Activated T-cell treated with anti-CD3 and anti-CD28 coated beads, Interleukin-2, amount 50 U/mL, for 48 hours (primary cell): ENCODE measurements at regions not wholly inside any gene's neighbourhood (a gene's known extent, or its start where the extent isn't known, plus 50 kb on each side); places are given as distances from the start of the nearest gene placed in this dataset.
"Not testable (repeated sequence)": the region's sequence is repeated elsewhere in the genome, so short reads cannot be mapped to it uniquely, and the experiment has no call there.

Source experiments
- DNase-seq, 2 experiments: peaks; one replicate each; pipeline ENCODE4 v3.0.0-alpha.2; 2020

- no peak for DNase-seq
Observed at GRCh38 chr11:21933095-21933494, 259.8 kb upstream of the ANO5 start.

DNA sequence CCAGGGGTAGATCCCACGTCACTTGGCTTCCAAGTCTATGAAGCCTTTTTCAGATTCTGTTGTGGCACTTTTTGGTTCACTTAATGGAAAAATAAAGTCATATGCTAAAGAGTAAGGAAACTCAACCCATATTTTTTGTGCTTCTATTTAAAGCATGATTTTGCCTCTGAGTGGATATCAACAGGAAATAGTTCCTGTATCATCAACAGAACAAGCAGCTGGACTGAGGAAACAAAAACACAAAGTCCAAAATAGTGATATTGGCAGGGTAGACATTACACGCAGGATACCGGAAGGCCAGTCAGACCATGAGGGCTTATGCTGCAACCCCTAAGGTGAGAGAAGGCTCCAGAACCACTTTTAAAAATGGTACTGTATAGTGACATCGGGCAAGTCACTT is 248.3 kb upstream of the ANO5 start:
- no peak for DNase-seq

GRCh38 chr11:21948876-21949275 is 244.0 kb upstream of the ANO5 start:
- DNase-seq = no peak

- DNase-seq = no peak
Observed at GRCh38 chr11:21949763-21950413, 243.0 kb upstream of the ANO5 start.

DNA sequence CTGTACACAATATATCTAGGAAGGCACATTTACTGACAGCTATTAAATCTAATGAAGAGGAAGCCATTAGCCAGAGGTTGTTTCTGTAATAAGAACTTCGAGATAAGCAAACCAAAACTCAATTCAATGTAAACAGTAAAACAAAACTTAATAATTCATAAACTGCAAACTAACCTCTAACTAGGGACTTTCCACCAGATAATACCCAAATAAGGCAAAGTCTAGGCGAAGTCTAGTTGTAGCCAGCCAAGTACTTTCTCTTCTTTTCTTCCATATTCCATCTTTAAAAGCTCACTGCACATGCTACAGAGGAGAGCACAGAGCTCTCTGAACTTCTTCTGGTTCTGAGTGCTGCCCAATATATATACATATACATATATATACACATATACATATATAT is 229.9 kb upstream of the ANO5 start:
- DNase-seq = no peak

GRCh38 chr11:21965221-21965620 is 227.7 kb upstream of the ANO5 start:
- no peak for DNase-seq

GRCh38 chr11:21968702-21969101 is 224.2 kb upstream of the ANO5 start:
- DNase-seq = no peak

GRCh38 chr11:21969841-21970240 is 223.0 kb upstream of the ANO5 start:
- DNase-seq = no peak

- DNase-seq = no peak
Observed at GRCh38 chr11:21975242-21975641, 217.6 kb upstream of the ANO5 start.

DNA sequence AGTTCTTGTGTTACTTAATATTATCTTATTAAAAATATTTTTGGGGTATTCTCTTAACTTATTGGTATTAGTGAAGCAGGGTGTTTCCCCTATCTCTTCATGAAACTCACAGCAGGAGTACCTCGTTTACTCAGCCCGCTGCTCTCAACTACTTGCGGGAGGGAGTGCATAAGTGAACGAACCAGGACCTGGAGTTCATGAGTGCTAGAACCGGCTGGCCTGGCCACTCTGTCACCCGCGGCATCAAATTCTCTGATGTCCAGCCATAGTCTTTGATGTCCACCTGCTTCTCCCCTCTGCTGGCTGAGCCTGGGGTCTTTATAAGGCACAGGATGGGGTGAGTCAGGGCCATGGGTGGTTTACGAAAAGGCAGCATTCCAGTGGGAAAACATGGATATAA is 216.7 kb upstream of the ANO5 start:
- DNase-seq = no peak

DNA sequence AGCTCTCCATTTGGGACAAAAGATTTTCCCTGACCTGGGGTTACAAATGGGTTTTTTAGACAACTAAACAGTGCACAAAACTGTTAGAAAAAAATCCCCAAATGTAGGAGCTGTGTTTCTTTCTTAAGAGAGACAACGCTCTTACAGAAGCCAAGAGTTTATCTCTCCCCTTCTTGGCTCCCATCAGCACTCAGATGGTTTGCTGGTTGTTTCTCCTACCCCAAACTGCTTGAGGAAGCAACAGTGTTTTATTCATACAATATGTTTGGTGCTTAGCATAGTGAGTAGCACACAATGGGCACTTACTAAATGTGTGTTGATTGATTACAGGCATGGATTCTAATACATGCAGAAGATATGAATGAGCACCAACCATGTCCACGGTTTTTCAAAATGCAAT is 209.5 kb upstream of the ANO5 start:
- DNase-seq = no peak

- no peak for DNase-seq
Observed at GRCh38 chr11:21986361-21986760, 206.5 kb upstream of the ANO5 start.

DNA sequence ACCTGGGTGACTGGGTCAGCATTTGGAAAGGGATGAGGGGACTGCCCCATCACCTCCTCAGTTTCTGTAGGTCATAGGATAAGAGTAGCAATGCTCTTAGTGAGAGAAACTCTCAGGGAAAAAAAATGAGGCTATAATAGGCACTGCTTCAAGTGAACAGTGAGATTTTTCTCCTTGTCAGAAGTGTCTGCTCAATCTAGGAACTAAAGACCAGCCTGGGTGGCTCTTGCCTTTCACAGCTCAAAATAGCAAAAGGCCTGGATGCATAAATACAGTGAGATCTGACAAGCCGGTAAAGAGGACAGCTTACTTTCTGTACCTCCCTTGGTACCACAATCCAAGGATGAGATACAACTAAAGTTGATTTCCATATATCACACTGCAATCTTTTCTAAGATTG is 205.6 kb upstream of the ANO5 start:
- DNase-seq = no peak

GRCh38 chr11:21988477-21988876 is 204.4 kb upstream of the ANO5 start:
- DNase-seq = no peak

GRCh38 chr11:22001803-22002202 is 191.1 kb upstream of the ANO5 start:
- DNase-seq = not testable (repeated sequence)

DNA sequence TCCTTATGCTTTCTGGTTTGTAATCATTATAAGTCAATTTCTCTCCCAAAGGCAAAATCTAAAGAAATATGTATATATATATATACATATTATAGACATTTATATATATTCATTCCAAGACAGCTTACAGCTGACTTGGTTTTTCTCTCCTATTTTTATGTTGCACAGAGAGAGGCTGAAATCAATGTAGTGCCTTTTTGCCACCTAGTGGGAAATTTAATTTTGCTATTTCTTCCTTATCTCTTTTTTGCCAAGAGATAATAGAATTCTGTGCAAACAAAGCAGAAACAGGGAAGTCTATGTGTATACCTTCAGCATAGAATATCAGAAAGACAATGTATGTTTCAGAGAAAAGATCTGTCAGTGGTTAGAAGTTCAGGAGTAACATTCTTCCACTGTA is 186.0 kb upstream of the ANO5 start:
- DNase-seq = no peak

GRCh38 chr11:22031791-22032190 is 161.1 kb upstream of the ANO5 start:
- no peak for DNase-seq

DNA sequence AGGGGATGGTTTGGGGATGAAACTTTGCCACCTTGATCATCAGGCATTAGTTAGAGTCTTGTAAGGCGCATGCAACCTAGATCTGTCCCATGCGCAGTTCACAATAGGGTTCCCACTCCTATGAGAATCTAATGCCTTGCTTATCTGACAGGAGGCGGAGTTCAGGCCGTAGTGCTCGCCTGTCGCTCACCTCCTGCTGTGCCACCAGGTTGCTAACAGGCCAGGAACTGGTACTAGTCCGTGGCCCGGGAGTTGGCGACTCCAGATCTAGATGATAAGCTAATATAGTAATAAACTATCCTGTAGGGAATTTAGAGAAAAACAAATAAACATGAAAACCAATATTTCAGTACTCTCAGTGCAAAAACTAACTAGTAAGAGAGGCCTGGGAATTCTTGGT is 155.4 kb upstream of the ANO5 start:
- DNase-seq = no peak

GRCh38 chr11:22041039-22041438 is 151.8 kb upstream of the ANO5 start:
- no peak for DNase-seq

- no peak for DNase-seq
Observed at GRCh38 chr11:22042081-22042480, 150.8 kb upstream of the ANO5 start.

DNA sequence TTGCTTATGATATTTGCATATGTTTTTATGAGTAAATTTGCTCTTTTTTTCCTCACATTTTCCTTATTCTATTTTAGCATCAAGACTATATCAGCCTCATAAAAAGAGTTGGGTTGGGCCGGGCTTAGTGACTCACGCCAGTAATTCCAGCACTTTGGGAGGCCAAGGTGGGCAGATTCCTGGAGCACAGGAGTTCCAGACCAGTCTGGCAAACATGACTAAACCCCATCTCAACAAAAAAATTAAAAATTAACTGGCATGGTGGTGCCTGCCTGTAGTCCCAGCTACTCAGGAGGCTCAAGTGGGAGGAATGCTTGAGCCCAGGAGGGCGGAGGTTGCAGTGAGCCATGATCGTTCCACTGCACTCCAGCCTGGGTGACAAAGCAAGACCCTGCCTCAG is 148.8 kb upstream of the ANO5 start:
- no peak for DNase-seq

DNA sequence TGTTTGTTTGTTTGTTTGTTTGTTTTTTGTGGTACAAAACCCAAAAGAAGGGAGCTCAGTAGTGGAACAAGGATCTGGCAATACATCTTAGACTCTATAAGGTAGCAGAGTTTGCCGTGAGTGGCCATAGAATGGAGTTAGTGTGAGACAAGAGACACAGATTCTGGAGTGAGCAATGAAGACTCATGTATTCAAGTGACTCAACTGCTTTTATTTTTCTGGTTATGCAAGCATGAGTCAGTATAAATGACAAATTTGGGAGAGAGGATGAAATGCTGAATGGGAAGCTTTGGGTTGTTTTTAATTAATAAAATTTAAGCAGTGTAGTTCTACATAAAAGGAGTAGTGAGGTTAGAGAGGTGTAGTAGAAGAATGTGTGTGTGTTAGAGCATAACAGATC is 143.6 kb upstream of the ANO5 start:
- DNase-seq = no peak

- no peak for DNase-seq
Observed at GRCh38 chr11:22065472-22065871, 127.4 kb upstream of the ANO5 start.

DNA sequence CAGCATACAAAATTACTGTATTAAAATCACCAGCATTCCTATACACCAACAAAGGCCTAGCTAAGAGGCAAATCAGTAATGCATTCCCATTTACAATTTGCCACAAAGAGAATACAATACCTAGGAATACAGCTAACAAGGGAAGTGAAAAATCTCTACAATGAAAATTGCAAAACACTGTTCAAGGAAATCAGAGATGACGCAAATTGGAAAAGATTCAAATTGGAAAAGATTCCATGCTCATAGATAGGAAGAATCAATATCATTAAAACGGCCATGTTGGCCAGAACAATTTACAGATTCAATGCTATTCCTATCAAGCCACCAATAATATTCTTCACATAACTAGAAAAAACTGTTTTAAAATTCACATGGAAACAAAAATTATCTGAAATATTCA is 123.0 kb upstream of the ANO5 start:
- no peak for DNase-seq

GRCh38 chr11:22076271-22076930 is 116.5 kb upstream of the ANO5 start:
- no peak for DNase-seq
